ENCODE measurements at regions not wholly inside any gene's neighbourhood (a gene's known extent, or its start where the extent isn't known, plus 50 kb on each side); places are given as distances from the start of the nearest gene placed in this dataset.

DNA sequence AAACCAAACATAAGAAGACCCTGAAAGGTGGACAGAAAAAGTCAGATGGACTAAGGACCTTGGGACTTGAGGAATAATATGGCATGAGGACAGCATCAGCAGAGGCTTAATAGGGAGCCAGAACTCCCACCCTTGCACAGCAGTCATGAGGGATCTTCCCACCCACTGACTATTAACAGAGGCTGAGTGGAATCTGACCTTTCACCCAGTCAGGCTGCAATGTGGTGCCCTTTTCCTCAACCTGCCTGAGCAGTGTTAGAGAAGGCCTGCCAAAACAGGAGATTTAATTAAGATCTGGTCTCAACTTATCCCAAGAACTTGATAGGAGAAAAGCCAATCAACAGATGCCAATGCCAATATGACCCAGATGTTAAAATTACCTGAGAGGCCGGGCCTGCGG, 481.9 kb downstream of the KDM4C start:
- no peak for DNase-seq (ENCODE audit: low spot score)

DNA sequence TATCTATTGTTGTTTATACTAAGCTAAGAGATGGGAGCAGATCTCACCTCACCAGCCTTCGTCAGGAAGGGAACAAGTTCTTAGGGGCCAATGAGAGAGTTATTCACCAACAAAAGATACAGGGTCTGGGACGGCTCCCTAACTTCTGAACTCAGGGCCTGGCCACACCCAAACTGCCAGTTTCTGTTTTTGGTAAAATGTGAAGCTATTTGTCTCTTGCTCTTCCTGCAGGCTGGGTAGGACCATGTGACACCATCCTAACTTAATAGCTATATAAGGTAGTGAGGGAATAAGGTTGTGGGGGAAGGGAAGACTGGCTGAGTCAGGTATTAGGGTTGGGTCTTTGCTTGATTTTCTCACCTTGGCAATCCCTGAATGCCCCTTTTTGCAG, 480.5 kb downstream of the KDM4C start:
- DNase-seq (ENCODE audit: low spot score) = no peak

DNA sequence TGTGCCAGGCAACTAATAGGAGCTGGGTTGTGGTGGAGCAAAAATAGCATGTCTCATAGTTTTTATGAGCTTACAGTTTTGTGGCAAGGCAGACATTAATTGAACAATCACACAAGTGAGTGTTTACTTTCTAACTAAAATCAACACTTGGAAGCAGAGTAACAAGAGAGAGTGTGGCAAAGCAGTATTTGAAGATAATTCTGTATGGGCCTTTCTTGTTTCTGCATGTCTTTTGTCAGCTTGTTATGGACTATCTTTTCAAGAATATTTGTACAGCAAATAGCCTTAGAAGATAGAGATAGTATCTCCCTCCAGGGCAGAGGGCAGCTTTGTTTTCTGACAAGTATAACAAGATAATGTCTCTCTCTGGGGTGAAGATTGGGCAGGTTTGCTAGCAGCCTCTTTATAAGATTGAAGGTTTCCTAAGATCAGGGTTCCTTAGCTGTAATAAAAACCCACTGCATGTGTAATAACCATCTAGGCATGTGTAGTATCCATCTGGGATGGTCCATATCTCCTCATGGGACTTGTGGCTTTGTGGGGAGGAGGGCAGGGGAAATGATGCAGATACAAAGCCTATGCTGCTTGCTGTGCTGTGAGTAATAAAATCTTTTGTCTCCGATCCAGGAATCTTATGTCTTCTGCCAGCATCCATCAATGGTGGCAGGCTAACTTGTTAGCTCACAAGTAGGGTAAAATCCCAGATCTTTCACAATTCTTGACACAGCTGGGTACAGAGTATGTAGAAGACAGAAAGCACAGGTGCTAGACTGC, 479.9 kb downstream of the KDM4C start:
- DNase-seq (ENCODE audit: low spot score) = no peak

DNA sequence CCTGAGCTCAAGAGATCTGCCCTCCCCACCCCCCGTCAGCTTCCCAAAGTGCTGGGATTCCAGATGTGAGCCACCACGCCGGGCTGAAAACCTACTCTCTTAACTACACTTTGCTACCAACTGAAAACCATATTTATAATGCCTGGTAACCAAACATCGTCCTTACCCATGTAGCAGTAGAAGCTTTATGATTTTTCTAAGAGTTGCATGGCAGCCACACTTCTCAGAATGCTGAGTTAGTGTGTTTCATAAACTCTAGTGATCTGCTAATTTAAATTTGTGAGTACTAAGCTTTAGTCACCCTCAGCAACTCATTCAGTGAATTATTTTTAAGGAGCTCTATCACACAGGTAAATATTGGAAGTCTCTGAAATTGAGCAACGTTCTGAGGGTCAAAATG, 478.4 kb downstream of the KDM4C start:
- no peak for DNase-seq (ENCODE audit: low spot score)

DNA sequence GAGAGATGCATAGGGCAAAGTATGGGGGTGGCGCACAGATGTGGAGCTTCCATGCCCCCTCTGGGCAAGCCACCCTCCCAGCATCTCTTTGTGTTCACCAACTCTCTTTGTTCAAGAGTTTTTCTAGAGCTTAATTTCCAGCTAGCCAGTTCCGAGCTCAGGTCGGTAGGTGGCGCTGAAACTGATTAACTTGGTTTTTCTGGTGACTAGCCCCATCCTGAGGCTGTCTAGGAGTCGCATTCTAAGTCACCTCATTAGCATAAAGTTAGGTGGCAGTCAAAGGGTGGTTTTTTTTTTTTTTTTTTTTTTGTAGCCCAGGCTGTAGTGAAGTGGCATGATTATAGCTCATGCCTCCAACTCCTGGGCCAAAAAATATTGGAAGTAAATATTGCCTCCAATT, 476.4 kb downstream of the KDM4C start:
- no peak for DNase-seq (ENCODE audit: low spot score)

DNA sequence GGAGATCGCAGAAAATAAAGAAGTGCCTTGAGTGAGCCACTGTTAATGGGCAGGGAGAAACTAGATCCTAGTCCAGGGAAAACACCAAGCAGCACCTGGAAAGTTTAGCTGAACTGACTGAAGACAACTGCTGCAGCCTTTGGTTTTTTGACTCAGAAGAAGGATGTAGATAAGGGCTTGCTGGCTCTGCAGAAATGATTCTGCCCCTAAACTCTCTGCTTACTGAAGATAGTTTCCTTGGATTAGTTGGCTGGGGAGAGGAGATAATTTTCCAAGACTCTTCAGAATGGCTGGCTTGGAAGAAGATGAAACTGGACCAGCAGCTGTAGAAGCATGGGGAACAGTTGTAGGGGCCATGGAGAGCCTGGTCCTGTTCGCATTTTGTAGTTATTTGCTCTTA, 471.8 kb downstream of the KDM4C start:
- no peak for DNase-seq (ENCODE audit: low spot score)

DNA sequence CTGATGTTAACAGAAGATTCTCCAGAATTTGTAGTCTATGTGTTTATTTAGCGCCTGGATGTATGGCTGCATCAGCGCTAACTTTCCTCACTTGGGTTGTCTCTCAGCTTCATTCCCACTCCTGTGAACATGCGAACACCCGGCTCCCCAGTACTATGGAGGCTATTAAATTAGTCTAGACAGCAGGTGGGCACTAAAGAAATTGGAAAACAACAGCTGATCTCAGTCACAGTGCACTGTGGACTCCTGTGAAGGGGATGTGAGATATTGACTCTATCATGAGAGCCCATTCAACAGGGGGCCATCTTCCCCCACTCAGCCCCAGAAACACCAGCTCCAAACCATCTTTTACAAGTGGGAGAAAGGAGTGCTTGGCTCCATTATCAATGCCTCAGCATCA, 471.0 kb downstream of the KDM4C start:
- DNase-seq (ENCODE audit: low spot score) = no peak

DNA sequence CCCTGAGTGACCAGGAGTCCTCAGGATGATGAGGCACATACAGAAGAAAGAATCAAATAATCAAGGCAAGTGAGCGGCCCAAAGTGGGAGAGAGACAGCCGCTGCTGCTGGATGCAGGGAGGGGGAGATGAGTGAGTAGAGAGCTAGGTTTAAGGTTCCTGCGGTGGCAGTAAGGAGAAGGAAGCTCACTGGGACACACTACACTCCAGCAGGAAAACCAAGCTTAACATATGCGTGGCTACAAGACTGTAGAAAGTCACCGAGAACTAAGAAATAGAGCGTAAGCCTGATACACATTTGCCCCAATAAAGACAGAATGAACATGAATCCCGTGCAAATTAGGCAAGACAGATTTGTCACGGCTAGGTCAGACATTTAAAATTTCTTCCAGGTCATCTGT, 470.2 kb downstream of the KDM4C start:
- no peak for DNase-seq (ENCODE audit: low spot score)

DNA sequence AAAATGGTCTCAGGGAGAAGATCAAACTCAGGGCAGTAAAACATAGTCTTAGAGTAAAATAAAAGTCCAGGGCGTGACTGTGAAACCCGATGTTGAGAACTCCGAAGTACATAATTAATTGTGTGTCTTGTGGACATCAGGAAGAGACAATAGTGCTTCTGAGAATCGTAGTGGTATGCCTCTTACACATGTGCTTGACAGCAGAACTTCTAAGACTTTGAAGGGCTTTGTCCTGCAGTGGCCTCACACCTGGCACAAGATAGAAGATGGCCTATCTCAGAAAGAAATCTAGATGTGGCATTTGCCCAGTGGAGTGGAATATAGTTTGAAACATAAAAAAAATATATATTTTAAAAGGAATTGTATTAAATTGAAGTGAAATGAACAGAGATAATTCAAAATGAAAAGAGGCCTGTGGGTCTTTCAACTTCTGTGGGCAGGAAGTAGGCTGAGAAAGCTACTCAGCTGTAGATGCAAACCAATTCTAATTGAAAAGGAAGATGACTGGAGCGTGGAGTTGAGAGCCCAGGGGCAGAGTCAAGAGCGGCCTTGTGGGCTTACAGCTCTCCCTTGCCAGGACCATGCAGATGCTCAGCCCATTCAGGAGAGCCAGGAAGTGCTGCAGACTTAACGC, 468.4 kb downstream of the KDM4C start:
- DNase-seq (ENCODE audit: low spot score) = no peak
